Loucy (cell line): ENCODE measurements at regions not wholly inside any gene's neighbourhood (a gene's known extent, or its start where the extent isn't known, plus 50 kb on each side); places are given as distances from the start of the nearest gene placed in this dataset.

Experiments
- H2AFZ ChIP-seq: fragments of 200-600 bp; sonication (generic); 2 replicates; pipeline ENCODE4 v1.6.0; 2016; ENCODE audit warnings: antibody characterized with exemption, mild to moderate bottlenecking, low read length, moderate library complexity
- H3F3A ChIP-seq: fragments of 200-600 bp; 2 replicates; pipeline ENCODE4 v1.6.0; 2016; ENCODE audit warnings: antibody characterized with exemption, low read depth, mild to moderate bottlenecking
- H3K27me3 ChIP-seq: fragments of 200-600 bp; sonication (generic); 2 replicates; pipeline ENCODE4 v1.6.1; 2014; ENCODE audit warnings: low read length, mild to moderate bottlenecking; ENCODE audit not compliant: insufficient read depth, poor library complexity, severe bottlenecking
- H3K36me3 ChIP-seq: fragments of 200-600 bp; sonication (generic); 2 replicates; pipeline ENCODE4 v1.6.1; 2016; ENCODE audit warnings: low read length; ENCODE audit not compliant: insufficient read depth
- H3K4me1 ChIP-seq: fragments of 200-600 bp; sonication (generic); 2 replicates; pipeline ENCODE4 v1.5.1; 2014; ENCODE audit warnings: low read length, mild to moderate bottlenecking; ENCODE audit not compliant: insufficient read depth, poor library complexity, severe bottlenecking
- H3K4me2 ChIP-seq: fragments of 200-600 bp; sonication (generic); 2 replicates; pipeline ENCODE4 v1.6.0; 2014; ENCODE audit warnings: antibody characterized with exemption, low read length, low read depth, mild to moderate bottlenecking; ENCODE audit not compliant: poor library complexity, severe bottlenecking
- H3K4me3 ChIP-seq: fragments of 200-600 bp; sonication (generic); 2 replicates; pipeline ENCODE4 v1.5.1; 2014; ENCODE audit warnings: low read length, mild to moderate bottlenecking, mixed read lengths; ENCODE audit not compliant: poor library complexity, severe bottlenecking
- H3K79me2 ChIP-seq: fragments of 200-600 bp; sonication (generic); 2 replicates; pipeline ENCODE4 v1.6.1; 2014; ENCODE audit warnings: low read length; ENCODE audit not compliant: insufficient read depth
- H3K9ac ChIP-seq: fragments of 200-600 bp; sonication (generic); 2 replicates; pipeline ENCODE4 v1.6.0; 2014; ENCODE audit warnings: mild to moderate bottlenecking, low read depth, low read length, moderate library complexity; ENCODE audit not compliant: poor library complexity, severe bottlenecking
- H3K9me2 ChIP-seq: fragments of 200-600 bp; sonication (generic); replicated peaks from 2 replicates; pipeline ENCODE4 v1.6.1; 2016; ENCODE audit warnings: low read depth, low read length, mixed read lengths
- H3K9me3 ChIP-seq: fragments of 200-600 bp; sonication (generic); 2 replicates; pipeline ENCODE4 v1.6.1; 2014; ENCODE audit warnings: mild to moderate bottlenecking, antibody characterized with exemption, low read length, low read depth; ENCODE audit not compliant: insufficient read depth
- H4K20me1 ChIP-seq: fragments of 200-600 bp; sonication (generic); 2 replicates; pipeline ENCODE4 v1.6.0; 2014; ENCODE audit warnings: antibody characterized with exemption, low read length, mild to moderate bottlenecking; ENCODE audit not compliant: insufficient read depth, poor library complexity, severe bottlenecking
- CTCF ChIP-seq: fragments of 200-600 bp; sonication (generic); conservative IDR thresholded peaks from 2 replicates; pipeline ENCODE4 v1.5.1; 2014; ENCODE audit warnings: mild to moderate bottlenecking, antibody characterized with exemption, low read length
- EZH2phosphoT487 ChIP-seq: fragments of 200-600 bp; IDR thresholded peaks from 2 replicates; pipeline ENCODE4 v1.6.1; 2018; ENCODE audit warnings: antibody characterized with exemption, mild to moderate bottlenecking, moderate library complexity, borderline replicate concordance

GRCh38 chr3:127119693-127120464 is 73.1 kb upstream of the PRR23E start:
- Histone ChIP-seq H3K9me3 (no peaks in the 10 kb centered on the region), H3K9me2 (no peaks in the 10 kb centered on the region), H3K4me1 (no peaks in the 10 kb centered on the region), H2AFZ (no peak overlapping the region), H3K4me2 (no peak overlapping the region), H3F3A (no peaks in the 10 kb centered on the region), H3K36me3 (no peaks in the 10 kb centered on the region), H3K79me2 (no peaks in the 10 kb centered on the region), H4K20me1 (no peaks in the 10 kb centered on the region), H3K4me3 (no peak overlapping the region), H3K9ac (no peak overlapping the region), H3K27me3 (no peaks in the 10 kb centered on the region)
- TF ChIP-seq CTCF (no peak), EZH2phosphoT487 (no peak)

- H3K4me1 ChIP-seq, result no peaks in the 10 kb centered on the region
- H2AFZ ChIP-seq, result no peak overlapping the region
- no peak overlapping the region for H3K4me2 ChIP-seq
- TF ChIP-seq CTCF (no peak), EZH2phosphoT487 (no peak)
- H3K9me3 ChIP-seq, result no peaks in the 10 kb centered on the region
- no peaks in the 10 kb centered on the region for H3K79me2 ChIP-seq
- no peaks in the 10 kb centered on the region for H3K9me2 ChIP-seq
- H3F3A ChIP-seq, result no peaks in the 10 kb centered on the region
- no peaks in the 10 kb centered on the region for H3K27me3 ChIP-seq
- H3K9ac ChIP-seq, result no peak overlapping the region
- H3K36me3 ChIP-seq, result no peaks in the 10 kb centered on the region
- no peaks in the 10 kb centered on the region for H4K20me1 ChIP-seq
- H3K4me3 ChIP-seq, result no peak overlapping the region
Measured at GRCh38 chr3:127120851-127121647, 71.9 kb upstream of the PRR23E start.

GRCh38 chr3:127121885-127122284 is 71.0 kb upstream of the PRR23E start:
- no peak overlapping the region for H3K4me3 ChIP-seq
- no peaks in the 10 kb centered on the region for H3F3A ChIP-seq
- no peak for TF ChIP-seq EZH2phosphoT487
- TF ChIP-seq CTCF, result no peak
- no peaks in the 10 kb centered on the region for H3K79me2 ChIP-seq
- no peak overlapping the region for H3K4me2 ChIP-seq
- no peaks in the 10 kb centered on the region for H4K20me1 ChIP-seq
- no peaks in the 10 kb centered on the region for H3K9me3 ChIP-seq
- no peak overlapping the region for H2AFZ ChIP-seq
- H3K4me1 ChIP-seq, result no peaks in the 10 kb centered on the region
- no peaks in the 10 kb centered on the region for H3K27me3 ChIP-seq
- H3K9ac ChIP-seq, result no peak overlapping the region
- no peaks in the 10 kb centered on the region for H3K9me2 ChIP-seq
- H3K36me3 ChIP-seq, result no peaks in the 10 kb centered on the region
